GM12872 (cell line): ENCODE measurements at regions not wholly inside any gene's neighbourhood (a gene's known extent, or its start where the extent isn't known, plus 50 kb on each side); places are given as distances from the start of the nearest gene placed in this dataset.

Experiments used
- CTCF ChIP-seq: IDR thresholded peaks from 3 replicates; pipeline ENCODE4 v1.5.1; 2011; ENCODE audit warnings: low read depth, mild to moderate bottlenecking, low read length, moderate library complexity; ENCODE audit not compliant: insufficient read depth

GRCh38 chrX:15017491-15017890, 144.3 kb downstream of the MOSPD2 start:
- TF ChIP-seq CTCF, result no peak

GRCh38 chrX:15016051-15016450, 142.8 kb downstream of the MOSPD2 start:
- no peak for TF ChIP-seq CTCF

GRCh38 chrX:15014281-15014680, 141.1 kb downstream of the MOSPD2 start:
- TF ChIP-seq CTCF, result no peak

- no peak for TF ChIP-seq CTCF
Measured at GRCh38 chrX:15013461-15013860, 140.2 kb downstream of the MOSPD2 start.

- TF ChIP-seq CTCF, result no peak
Measured at GRCh38 chrX:14997271-14997670, 124.0 kb downstream of the MOSPD2 start.
